SK-N-DZ (cell line): ENCODE measurements at regions not wholly inside any gene's neighbourhood (a gene's known extent, or its start where the extent isn't known, plus 50 kb on each side); places are given as distances from the start of the nearest gene placed in this dataset.
"Not testable (repeated sequence)": the region's sequence is repeated elsewhere in the genome, so short reads cannot be mapped to it uniquely, and the experiment has no call there.

ENCODE experiments used
- DNase-seq: peaks from one replicate; pipeline ENCODE4 v3.0.0-alpha.2; 2015; ENCODE audit warnings: low spot score

DNA sequence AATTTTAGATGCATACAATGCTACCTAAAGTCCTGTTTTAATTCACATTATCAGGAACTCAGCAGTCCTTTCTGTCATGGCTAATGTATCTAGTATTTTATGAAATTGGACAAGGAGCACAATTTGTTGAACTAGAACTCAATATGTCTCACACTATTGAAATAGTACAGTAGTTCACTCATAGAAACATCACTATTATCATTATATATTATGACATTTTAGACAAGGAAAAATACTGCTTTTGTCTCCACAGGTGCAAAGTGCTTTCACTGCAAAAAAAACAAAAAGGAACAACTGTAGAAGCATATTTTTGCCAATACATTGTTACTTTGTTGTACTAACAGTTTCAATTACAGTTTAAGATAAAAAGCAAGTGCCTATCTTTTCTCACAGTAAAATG lies 419.2 kb upstream of the CDH19 start:
- DNase-seq: no peak

DNA sequence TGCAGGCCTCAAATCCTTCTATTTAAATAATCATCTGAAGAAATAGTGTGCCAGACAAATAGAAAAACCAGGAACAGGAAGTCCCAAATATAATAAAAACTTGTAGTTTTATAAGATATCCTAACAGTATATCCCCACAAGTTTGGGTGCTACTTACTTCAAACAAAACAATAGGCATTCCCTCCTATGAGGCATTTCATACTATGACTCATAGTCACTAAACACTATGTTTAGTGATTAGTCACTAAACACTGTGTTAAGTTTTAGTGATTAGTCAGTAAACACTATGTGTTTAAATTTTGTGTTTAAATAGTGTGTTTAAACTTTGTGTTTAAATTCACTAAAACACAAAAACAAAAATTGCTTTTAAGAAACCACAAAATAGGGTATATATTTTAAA lies 407.0 kb upstream of the CDH19 start:
- no peak for DNase-seq

DNA sequence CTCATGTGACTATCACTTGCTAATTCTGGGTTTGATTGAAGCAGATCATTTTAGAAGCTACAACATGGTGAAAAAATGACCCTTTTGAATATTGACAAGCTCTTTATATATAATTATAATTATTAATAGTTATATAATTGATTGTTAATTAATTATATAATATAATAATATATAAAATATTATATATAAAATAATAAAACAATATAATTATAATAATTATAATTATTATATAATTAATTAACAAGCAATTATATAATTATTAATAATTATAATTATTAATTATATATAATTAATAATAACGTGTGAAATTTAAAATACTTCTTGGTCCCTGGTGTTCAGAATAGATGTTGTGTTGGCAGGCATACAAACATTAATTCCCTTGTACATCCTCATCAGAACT lies 404.1 kb upstream of the CDH19 start:
- no peak for DNase-seq

DNA sequence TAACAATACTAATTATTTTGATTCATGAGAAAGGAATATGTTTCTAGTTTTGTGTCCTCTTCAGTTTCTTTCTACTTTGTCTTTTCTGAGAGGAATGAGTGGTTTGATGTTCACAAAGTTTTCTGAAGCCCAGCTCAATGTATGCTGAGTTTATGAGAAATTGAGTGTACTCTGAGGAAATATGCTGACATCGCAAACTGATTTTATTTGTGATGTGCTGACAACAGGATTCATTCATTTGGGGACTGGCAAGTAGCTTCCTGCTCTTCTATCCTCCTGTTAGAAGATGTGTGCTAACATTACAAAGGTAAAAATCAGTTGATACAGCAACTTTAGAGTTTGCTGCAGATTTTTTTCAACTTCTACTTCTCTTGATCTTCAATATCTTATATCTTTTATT lies 403.2 kb upstream of the CDH19 start:
- no peak for DNase-seq

DNA sequence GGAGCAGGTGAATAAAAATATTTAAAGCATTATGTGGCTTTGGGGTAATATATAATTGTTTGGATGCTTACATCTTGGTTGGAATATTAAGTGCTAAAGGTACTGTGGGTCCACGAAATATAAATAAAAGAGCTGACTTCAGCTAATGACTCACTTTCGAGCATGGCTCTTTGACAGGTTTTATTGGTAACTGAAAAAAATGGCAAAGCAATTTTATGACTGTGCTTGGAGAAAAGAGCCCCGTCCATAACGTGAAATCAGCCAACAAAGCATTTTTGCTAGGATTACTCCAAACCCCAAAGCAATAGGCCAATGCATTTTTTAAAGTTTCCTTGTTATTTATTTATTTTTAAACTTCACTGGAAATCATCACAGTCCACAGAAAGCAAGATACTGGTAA lies 397.2 kb upstream of the CDH19 start:
- no peak for DNase-seq

DNA sequence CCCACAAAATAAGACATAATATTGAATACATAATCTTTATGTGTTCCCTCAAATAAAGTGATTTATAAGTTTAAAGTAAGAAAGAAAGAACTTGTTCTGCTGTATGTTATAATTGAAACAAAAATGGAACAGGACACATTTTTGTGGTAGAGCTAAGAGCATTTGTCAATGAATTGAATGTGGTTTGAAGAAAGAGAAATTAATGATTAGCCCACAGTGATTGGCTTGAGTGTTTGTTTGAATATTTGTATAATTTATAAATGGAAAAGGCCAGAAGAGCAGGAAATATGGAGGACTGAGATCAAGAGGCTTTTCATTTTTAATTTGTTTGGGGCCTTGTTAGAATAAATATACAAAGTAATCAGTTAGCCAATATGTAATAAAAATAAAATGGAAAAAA lies 395.1 kb upstream of the CDH19 start:
- DNase-seq: no peak

- no peak for DNase-seq
These were observed 391.4 kb upstream of the CDH19 start for GRCh38 chr18:66995270-66995669.

DNA sequence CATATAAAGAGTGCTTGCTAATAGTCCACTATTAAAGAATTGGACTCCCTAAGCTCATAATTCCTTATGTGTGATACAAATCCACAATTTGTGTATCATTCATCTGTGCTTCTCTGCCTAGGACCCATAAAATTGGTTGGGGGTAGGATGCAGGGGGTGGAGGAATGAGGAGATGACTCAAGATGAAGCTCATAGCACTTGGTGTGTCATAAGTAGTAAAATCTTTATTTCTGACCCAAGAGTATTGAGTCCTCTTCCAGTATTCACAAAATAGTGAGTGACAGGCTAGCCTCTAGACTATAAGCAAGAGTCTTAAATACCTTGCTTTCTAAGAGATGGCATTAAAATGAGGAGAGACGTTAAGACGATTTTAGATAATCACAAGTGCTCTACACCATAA lies 390.9 kb upstream of the CDH19 start:
- DNase-seq: no peak

- no peak for DNase-seq
These were observed 389.6 kb upstream of the CDH19 start for GRCh38 chr18:66993492-66993891.

DNA sequence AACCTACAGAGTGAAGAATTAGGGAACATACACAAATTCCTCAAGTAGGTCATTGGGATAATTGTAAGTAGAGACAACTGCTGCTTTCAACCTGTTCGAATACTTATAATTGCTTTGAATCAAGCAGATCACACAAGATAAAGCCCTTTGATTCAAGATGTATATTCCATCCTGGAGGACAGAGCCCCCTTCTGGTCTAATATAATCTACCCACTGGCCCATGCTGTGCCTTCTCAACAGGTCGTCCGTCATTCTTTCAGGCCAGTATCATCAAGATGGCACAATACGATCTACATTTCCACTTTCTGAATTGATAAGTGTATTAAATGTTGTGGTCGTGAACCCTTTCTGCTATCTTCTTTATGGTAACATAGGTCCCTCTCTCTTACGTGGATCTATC lies 387.0 kb upstream of the CDH19 start:
- DNase-seq: no peak

GRCh38 chr18:66979009-66979408 lies 375.1 kb upstream of the CDH19 start:
- no peak for DNase-seq

DNA sequence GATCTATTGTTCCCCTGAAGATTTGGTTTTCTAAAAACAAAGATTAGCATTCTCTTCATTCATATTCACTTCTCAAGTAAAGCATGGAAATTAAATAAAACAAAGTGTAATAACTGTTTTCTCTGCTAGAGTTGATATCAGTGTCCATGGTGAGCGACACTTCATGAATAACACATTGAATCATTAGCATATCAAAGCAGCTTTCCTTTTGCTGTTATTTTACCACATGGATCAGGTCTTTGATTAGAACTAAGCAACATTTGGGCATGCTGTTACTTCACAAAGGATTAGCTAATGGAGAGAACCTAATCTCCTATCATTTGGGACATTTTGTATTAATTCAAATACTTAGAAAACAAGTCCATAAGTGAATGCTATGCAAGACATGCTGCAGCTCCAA lies 368.8 kb upstream of the CDH19 start:
- no peak for DNase-seq

DNA sequence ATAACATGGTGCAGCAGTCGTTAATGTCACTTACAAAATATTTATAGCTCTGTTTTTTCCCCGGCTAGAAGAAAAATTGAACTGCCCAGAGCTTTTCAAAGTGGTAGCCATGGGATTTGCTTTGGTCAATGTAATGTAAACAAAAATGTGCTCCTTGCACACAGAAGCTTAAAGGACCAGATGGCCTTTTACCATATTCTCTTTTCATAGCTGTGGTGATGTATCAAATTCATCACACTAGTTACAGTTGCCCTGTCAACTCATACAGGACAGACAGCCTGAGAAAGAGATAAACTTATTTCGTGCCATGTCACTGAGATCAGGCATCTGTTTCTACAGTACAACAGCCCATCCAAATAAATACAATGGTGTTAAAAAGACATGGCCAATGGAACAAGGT lies 368.1 kb upstream of the CDH19 start:
- no peak for DNase-seq

DNA sequence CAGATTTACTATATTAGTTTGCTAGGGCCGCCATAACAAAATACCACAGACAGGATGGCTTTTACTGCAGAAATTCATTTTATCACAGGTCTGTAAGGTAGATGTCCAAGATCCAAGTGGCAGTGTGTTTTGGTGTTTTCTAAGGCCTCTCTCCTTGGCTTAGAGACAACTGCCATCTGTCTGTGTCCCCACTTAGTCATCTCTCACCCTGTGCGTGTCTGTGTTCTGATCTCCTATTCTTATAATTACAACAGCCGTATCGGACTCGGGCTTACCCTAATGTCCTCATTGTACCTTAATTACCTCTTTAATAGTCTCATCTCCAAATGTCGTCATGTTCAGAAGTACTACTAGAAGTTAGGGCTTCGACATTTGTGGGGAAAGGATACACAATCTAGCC lies 362.3 kb upstream of the CDH19 start:
- no peak for DNase-seq

- DNase-seq: no peak
These were observed 354.4 kb upstream of the CDH19 start for GRCh38 chr18:66958309-66958708.

- DNase-seq: no peak
These were observed 347.9 kb upstream of the CDH19 start for GRCh38 chr18:66951750-66952149.

GRCh38 chr18:66949419-66949818 lies 345.5 kb upstream of the CDH19 start:
- DNase-seq: no peak

DNA sequence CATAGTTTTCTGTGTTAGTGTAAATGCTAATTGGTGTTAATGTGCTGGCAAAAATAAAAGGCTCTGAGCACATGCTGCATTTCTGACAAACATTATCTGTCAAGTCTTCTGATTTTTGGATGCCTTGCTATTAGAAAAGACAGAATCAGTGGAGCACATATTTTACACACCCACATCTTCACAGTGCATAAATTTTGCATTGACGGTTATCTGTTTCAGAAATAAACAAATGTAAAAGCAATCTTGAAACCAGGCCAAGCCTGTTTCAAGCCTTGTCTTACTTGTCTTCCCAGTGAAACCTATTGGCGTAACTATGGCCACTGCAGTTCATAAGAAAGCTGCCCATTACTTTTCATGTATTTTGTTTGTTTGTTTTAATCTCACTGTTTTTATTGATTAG lies 333.7 kb upstream of the CDH19 start:
- no peak for DNase-seq

DNA sequence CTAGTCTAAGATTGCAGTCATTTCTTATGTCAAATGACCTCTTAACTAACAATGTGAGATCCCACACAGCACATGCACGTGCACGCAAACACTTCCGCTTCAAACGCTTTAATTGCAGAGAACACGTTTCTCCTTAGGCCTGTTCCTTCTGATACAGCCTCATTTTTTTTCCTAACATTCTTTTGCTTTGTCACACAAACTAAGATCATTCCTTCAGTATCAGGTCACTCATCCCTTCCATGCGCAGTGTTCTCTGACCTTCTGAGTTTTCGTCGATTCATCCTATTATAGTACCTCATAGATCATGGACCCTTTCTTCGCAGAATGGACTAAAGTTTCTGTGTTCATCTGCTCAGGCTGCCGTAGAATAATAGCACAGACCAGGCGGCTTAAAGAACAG lies 327.1 kb upstream of the CDH19 start:
- DNase-seq: no peak

- no peak for DNase-seq
These were observed 312.9 kb upstream of the CDH19 start for GRCh38 chr18:66916834-66917233.

DNA sequence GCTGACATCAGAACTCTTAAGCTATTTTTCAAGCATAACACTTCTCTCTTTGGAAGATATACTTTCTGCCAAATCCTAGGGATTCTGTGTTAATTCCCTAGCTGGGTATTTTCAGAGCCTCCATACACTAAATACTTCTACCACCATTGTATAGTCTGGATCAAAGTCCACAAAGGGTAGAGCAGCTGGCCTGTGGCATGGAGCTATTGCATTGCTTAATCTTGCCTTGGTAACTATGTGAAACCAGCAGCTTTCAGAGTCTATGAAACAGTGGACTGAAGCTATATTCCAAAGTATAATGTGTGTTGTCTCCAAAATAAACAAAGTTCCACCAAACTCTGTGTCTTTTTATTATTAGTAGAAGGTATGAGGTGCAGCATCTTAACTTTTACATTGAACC lies 296.9 kb upstream of the CDH19 start:
- no peak for DNase-seq

- no peak for DNase-seq
These were observed 291.7 kb upstream of the CDH19 start for GRCh38 chr18:66895631-66896030.

DNA sequence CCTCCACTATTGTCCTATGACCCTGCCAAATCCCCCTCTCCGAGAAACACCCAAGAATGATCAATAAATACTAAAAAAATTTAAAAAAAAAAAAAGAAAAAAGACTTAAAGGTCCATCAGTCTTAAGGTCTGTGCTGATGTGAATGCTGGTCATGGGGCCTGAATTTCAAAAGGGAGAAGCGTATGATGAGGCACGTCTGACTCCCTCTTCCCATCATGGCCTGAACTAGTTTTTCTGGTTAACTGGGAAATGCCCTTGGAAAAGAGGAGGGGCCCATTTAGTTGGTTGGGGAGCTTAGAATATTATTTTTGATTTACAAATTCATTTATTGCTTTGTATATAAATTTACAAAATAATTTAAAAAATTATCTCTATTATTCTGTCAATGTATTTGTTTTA lies 291.0 kb upstream of the CDH19 start:
- DNase-seq: no peak

DNA sequence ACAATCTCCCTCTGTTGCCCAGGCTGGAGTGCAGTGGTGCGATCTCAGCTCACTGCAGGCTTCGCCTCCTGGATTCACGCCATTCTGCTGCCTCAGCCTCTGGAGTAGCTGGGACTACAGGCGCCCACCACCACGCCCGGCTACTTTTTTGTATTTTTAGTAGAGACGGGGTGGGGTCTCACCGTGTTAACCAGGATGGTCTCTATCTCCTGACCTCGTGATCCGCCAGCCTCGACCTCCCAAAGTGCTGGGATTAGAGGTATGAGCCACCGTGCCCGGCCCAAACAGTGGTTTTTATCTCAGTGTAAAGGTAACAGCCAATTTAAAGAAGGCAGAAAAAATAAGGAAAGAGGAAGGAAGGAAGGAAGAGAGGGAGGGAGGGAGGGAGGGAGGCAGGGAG lies 288.5 kb upstream of the CDH19 start:
- not testable (repeated sequence) for DNase-seq
